GM23248 (cell line): ENCODE measurements at regions not wholly inside any gene's neighbourhood (a gene's known extent, or its start where the extent isn't known, plus 50 kb on each side); places are given as distances from the start of the nearest gene placed in this dataset.

Experiments used
- DNase-seq: peaks from one replicate; pipeline ENCODE4 v3.0.0-alpha.2; 2015
- H2AFZ ChIP-seq: fragments of 200-600 bp; sonication (generic); 2 replicates; pipeline ENCODE4 v1.6.1; 2016; ENCODE audit warnings: antibody characterized with exemption
- H3F3A ChIP-seq: fragments of 200-600 bp; sonication (generic); 2 replicates; pipeline ENCODE4 v1.6.1; 2016; ENCODE audit warnings: mild to moderate bottlenecking, antibody characterized with exemption, mixed run types; ENCODE audit not compliant: insufficient read depth
- H3K27ac ChIP-seq: fragments of 200-600 bp; sonication (generic); 2 replicates; pipeline ENCODE4 v1.5.1; 2016; ENCODE audit warnings: mild to moderate bottlenecking
- H3K27me3 ChIP-seq: fragments of 200-600 bp; sonication (generic); replicated peaks from 2 replicates; pipeline ENCODE4 v1.6.1; 2016; ENCODE audit warnings: mild to moderate bottlenecking; ENCODE audit not compliant: insufficient read depth
- H3K36me3 ChIP-seq: fragments of 200-600 bp; sonication (generic); 2 replicates; pipeline ENCODE4 v1.6.1; 2016; ENCODE audit warnings: low read depth, mild to moderate bottlenecking
- H3K4me1 ChIP-seq: fragments of 200-600 bp; sonication (generic); 2 replicates; pipeline ENCODE4 v1.6.1; 2016; ENCODE audit warnings: mild to moderate bottlenecking; ENCODE audit not compliant: insufficient read depth
- H3K4me2 ChIP-seq: fragments of 200-600 bp; sonication (generic); one replicate; pipeline ENCODE4 v1.6.1; 2016; ENCODE audit warnings: mild to moderate bottlenecking; ENCODE audit not compliant: unreplicated experiment
- H3K4me3 ChIP-seq: fragments of 200-600 bp; sonication (generic); 2 replicates; pipeline ENCODE4 v1.5.1; 2016; ENCODE audit warnings: mild to moderate bottlenecking
- H3K79me2 ChIP-seq: fragments of 200-600 bp; sonication (generic); 2 replicates; pipeline ENCODE4 v1.6.1; 2016; ENCODE audit warnings: mild to moderate bottlenecking; ENCODE audit not compliant: insufficient read depth
- H3K9ac ChIP-seq: fragments of 200-600 bp; sonication (generic); 2 replicates; pipeline ENCODE4 v1.6.1; 2016; ENCODE audit warnings: mild to moderate bottlenecking
- H3K9me2 ChIP-seq: fragments of 200-600 bp; sonication (generic); 2 replicates; pipeline ENCODE4 v1.6.1; 2016; ENCODE audit warnings: mixed run types, mild to moderate bottlenecking, moderate library complexity; ENCODE audit not compliant: insufficient read depth
- H3K9me3 ChIP-seq: fragments of 200-600 bp; sonication (generic); one replicate; pipeline ENCODE4 v1.6.1; 2017; ENCODE audit warnings: low read depth
- H4K20me1 ChIP-seq: fragments of 200-600 bp; sonication (generic); 2 replicates; pipeline ENCODE4 v1.6.0; 2016; ENCODE audit not compliant: insufficient read depth
- EZH2 ChIP-seq: fragments of 200-600 bp; sonication (generic); IDR thresholded peaks from 2 replicates; pipeline ENCODE4 v1.6.1; 2018; ENCODE audit warnings: antibody characterized with exemption, mild to moderate bottlenecking; ENCODE audit not compliant: insufficient read depth, poor library complexity, severe bottlenecking
- EZH2phosphoT487 ChIP-seq: fragments of 200-600 bp; sonication (generic); IDR thresholded peaks from 2 replicates; pipeline ENCODE4 v1.6.1; 2018; ENCODE audit warnings: antibody characterized with exemption, moderate library complexity, mild to moderate bottlenecking, low read depth; ENCODE audit not compliant: insufficient read depth
- WGBS, 2 experiments: methylation state at CpG; one replicate each; pipeline ENCODE4 v1.1.6; 2015 to 2017; ENCODE audit warnings: low lambda C conversion rate in 2 of 2, low coverage in 1 of 2; ENCODE audit errors: missing lambda C conversion rate in 2 of 2; 5-methylcytosine and 5-hydroxymethylcytosine counted together
- in situ Hi-C: fragments of 300-500 bp; cut with MboI; formaldehyde crosslinking; loops from 2 replicates; pipeline ENCODE4 v1.15.0; 2020

GRCh38 chr6:127023001-127023778, 95.3 kb upstream of the RSPO3 start:
- TF ChIP-seq EZH2phosphoT487 = no peak
- no peak for TF ChIP-seq EZH2
- H3K27me3 ChIP-seq = no peaks in the 10 kb centered on the region
- H3K9me2 ChIP-seq = no peaks in the 10 kb centered on the region
- H4K20me1 ChIP-seq = no peaks in the 10 kb centered on the region
- DNase-seq = no peak
- no peaks in the 10 kb centered on the region for H3K79me2 ChIP-seq
- no peak overlapping the region for H3K9ac ChIP-seq
- H2AFZ ChIP-seq = no peak overlapping the region
- no peaks in the 10 kb centered on the region for H3K9me3 ChIP-seq
- H3K27ac ChIP-seq = no peak overlapping the region
- no peak overlapping the region for H3K4me2 ChIP-seq
- H3K4me3 ChIP-seq = no peak overlapping the region
- in situ Hi-C loops = no loop called here
- H3K36me3 ChIP-seq = no peaks in the 10 kb centered on the region
- WGBS, 2 experiments = 94 to 100% methylated on average over 1 of the region's 1 CpG
- no peaks in the 10 kb centered on the region for H3K4me1 ChIP-seq
- no peaks in the 10 kb centered on the region for H3F3A ChIP-seq

GRCh38 chr6:127026247-127026646, 92.2 kb upstream of the RSPO3 start:
- Histone ChIP-seq H3K36me3 (no peaks in the 10 kb centered on the region), H4K20me1 (no peaks in the 10 kb centered on the region), H3K79me2 (no peaks in the 10 kb centered on the region), H3K4me2 (no peak overlapping the region), H3F3A (no peaks in the 10 kb centered on the region), H3K4me1 (no peaks in the 10 kb centered on the region), H3K4me3 (no peak overlapping the region), H3K9me2 (no peaks in the 10 kb centered on the region), H3K9ac (no peak overlapping the region), H3K27ac (no peak overlapping the region), H3K9me3 (no peaks in the 10 kb centered on the region), H2AFZ (no peak overlapping the region), H3K27me3 (no peaks in the 10 kb centered on the region)
- in situ Hi-C loops = no loop called here
- peak; percentile 12 for DNase-seq
- 92 to 100% methylated on average over 1 of the region's 1 CpG for WGBS, 2 experiments
- TF ChIP-seq EZH2phosphoT487 (no peak), EZH2 (no peak)

GRCh38 chr6:127030111-127030510, 88.4 kb upstream of the RSPO3 start:
- Histone ChIP-seq H3K9me3 (no peaks in the 10 kb centered on the region), H4K20me1 (no peaks in the 10 kb centered on the region), H2AFZ (no peak overlapping the region), H3K27ac (no peak overlapping the region), H3K9me2 (no peaks in the 10 kb centered on the region), H3K36me3 (no peaks in the 10 kb centered on the region), H3F3A (no peaks in the 10 kb centered on the region), H3K4me1 (no peaks in the 10 kb centered on the region), H3K4me2 (no peak overlapping the region), H3K4me3 (no peak overlapping the region), H3K27me3 (no peaks in the 10 kb centered on the region), H3K79me2 (no peaks in the 10 kb centered on the region), H3K9ac (no peak overlapping the region)
- in situ Hi-C loops = no loop called here
- no peak for TF ChIP-seq EZH2phosphoT487
- TF ChIP-seq EZH2 = no peak
- DNase-seq = no peak

GRCh38 chr6:127030836-127031235, 87.6 kb upstream of the RSPO3 start:
- Histone ChIP-seq H3K27me3 (no peaks in the 10 kb centered on the region), H3K9me3 (no peaks in the 10 kb centered on the region), H3K79me2 (no peaks in the 10 kb centered on the region), H4K20me1 (no peaks in the 10 kb centered on the region), H3K4me1 (no peaks in the 10 kb centered on the region), H3K9ac (no peak overlapping the region), H3K9me2 (no peaks in the 10 kb centered on the region), H3F3A (no peaks in the 10 kb centered on the region), H3K4me2 (no peak overlapping the region), H3K27ac (no peak overlapping the region), H3K36me3 (no peaks in the 10 kb centered on the region), H3K4me3 (no peak overlapping the region), H2AFZ (no peak overlapping the region)
- TF ChIP-seq EZH2phosphoT487 (no peak), EZH2 (no peak)
- in situ Hi-C loops = no loop called here
- DNase-seq = no peak
- WGBS, 2 experiments = 21 to 42% methylated on average over 1 of the region's 1 CpG
